HG02885 (cell line): ENCODE measurements at regions not wholly inside any gene's neighbourhood (a gene's known extent, or its start where the extent isn't known, plus 50 kb on each side); places are given as distances from the start of the nearest gene placed in this dataset.
"Not testable (repeated sequence)": the region's sequence is repeated elsewhere in the genome, so short reads cannot be mapped to it uniquely, and the experiment has no call there.

Source experiments
- ATAC-seq: cut with Tn5 transposase; IDR thresholded peaks from one replicate; pipeline ENCODE4 v1.9.1; 2021; ENCODE audit warnings: mild to moderate bottlenecking; ENCODE audit not compliant: unreplicated experiment, poor library complexity

- ATAC-seq = no peak
These were observed 154.1 kb downstream of the SH3BP4 start for GRCh38 chr2:235105821-235106359.

- ATAC-seq = no peak
These were observed 155.2 kb downstream of the SH3BP4 start for GRCh38 chr2:235106874-235107639.

- no peak for ATAC-seq
These were observed 155.8 kb downstream of the SH3BP4 start for GRCh38 chr2:235107640-235107951.

DNA sequence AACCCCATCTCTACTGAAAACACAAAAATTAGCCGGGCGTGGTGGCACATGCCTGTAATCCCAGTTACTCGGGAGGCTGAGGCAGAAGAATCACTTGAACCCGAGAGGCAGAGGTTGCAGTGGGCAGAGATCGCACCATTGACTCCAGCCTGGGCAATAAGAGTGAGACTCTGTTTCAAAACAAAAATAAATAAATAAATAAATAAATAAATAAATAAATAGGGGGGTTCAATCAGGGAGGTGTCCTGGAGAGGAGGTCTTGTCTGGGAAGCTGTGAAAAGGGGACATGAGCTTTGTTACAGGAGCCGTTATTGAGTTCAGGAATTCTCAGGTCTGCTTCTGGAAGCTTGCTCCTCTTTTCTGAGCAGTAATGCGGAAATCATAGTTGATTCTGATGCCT lies 157.7 kb downstream of the SH3BP4 start:
- ATAC-seq = not testable (repeated sequence)

DNA sequence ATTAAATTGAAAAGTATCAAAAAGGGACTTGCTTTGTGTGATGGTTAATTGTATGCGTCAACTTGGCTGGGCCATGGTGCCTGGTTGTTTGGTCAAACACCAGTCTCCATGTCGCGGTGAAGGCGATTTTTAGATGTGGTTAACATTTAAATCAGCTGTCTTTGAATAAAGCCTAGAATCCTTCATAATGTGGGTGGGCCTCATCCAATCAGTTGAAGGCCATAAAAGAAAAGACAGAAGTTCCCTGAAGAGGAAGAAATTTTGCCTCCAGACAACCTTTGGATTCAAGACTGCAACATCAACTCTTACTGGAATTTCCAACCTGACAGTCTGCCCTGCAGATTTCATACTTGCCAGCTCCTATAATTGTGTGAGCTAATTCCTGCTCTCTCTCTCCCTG lies 160.5 kb downstream of the SH3BP4 start:
- ATAC-seq = no peak

DNA sequence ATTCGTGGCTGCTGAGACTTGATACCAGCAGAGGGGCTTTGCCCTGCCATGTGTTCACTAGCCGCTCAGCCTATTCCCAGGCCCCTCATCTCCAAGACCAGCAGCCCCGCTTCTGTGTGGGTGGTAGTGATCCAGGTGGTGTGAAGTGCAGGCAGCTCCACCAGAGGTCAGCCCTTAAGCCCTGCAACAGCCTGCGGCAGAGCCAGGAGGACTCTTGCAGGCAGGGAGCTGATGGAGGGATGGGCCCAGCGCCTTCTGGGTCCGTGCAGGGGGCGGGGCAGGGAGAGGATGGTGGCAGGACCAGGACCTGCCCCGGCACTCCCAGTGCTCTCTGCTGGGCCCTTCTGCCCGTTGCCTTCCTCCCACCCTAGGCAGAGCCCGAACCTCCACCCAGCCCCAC lies 162.0 kb downstream of the SH3BP4 start:
- no peak for ATAC-seq

GRCh38 chr2:235114286-235114685 lies 162.5 kb downstream of the SH3BP4 start:
- ATAC-seq = no peak

DNA sequence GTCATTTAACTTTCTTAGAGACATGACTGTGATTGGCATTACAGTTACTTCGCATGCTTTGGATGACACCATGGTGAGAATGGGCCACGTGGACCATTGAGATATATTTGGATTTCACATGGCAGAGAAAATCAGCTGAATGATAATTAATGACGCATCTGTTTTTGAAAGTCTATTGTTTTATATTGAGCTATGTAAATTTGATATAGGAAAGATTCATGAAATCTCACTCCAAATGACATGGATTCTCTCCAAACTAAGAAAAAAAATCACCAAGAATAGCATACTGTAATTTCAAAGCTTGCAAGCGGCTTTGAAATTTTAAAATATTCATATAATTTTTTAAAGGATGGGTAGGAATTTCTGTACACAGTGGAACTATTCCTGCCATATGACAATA lies 163.7 kb downstream of the SH3BP4 start:
- ATAC-seq = no peak

DNA sequence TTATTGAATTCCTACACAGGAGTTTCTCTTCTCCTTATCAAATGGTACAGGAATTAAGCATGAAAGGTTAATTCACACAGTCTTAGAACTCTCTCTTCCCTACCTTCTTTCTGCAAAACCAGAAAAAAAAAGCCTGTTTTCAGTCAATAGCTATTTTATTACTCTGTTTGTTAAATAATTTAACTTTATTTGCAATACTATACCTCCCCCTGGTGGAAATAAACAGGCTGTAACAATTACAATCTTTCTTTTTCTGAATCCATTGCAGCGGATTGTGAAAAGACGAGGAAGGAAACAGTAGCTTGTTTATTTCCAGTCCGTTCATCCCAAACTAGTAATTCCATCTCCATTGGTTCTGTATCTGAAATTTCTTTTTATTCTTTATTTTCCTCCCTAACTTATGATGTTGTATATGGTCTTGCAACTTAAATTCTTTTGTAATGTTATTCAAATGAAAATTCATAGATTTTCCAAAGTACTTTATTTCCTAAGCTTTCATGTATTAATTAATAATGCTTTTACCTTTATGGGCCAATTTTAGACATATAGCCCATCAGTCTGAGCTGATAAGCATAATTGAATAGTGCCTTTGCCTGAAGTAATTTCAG lies 165.2 kb downstream of the SH3BP4 start:
- ATAC-seq = no peak

DNA sequence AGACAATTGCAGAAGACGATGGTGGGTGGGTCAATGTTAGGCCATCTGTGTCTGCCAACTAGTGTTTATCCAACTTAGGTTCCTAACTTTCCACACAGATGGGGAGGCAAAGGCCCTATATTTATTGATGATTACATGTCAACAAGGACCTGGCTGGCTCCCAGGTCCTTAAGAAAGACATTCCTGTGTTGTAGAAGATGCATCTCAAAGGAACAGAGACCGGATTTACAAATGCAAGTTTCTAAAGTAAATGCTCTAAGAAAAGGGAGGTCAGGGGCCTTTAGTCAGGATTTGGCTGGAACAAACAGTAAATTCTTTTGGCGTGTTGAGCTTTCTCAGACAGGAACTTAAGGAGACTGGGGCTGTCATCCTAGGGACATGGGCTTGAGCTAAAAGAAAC lies 175.0 kb downstream of the SH3BP4 start:
- no peak for ATAC-seq

DNA sequence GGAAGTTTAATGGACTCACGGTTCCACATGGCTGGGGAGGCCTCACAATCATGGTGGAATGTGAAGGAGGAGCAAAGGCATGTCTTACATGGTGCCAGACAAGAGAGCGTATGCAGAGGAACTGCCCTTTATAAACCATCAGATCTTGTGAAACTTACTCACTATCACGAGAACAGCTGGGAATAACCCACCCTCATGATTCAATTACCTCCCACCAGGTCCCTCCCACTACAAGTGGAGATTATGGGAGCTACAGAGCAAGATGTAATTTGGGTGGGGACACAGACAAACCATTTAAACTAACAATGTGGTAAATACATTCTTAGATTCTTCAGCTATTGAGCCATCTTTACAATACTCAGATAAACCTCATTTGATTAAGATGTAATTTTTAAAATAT lies 176.1 kb downstream of the SH3BP4 start:
- no peak for ATAC-seq

GRCh38 chr2:235129850-235130249 lies 178.0 kb downstream of the SH3BP4 start:
- ATAC-seq = no peak

DNA sequence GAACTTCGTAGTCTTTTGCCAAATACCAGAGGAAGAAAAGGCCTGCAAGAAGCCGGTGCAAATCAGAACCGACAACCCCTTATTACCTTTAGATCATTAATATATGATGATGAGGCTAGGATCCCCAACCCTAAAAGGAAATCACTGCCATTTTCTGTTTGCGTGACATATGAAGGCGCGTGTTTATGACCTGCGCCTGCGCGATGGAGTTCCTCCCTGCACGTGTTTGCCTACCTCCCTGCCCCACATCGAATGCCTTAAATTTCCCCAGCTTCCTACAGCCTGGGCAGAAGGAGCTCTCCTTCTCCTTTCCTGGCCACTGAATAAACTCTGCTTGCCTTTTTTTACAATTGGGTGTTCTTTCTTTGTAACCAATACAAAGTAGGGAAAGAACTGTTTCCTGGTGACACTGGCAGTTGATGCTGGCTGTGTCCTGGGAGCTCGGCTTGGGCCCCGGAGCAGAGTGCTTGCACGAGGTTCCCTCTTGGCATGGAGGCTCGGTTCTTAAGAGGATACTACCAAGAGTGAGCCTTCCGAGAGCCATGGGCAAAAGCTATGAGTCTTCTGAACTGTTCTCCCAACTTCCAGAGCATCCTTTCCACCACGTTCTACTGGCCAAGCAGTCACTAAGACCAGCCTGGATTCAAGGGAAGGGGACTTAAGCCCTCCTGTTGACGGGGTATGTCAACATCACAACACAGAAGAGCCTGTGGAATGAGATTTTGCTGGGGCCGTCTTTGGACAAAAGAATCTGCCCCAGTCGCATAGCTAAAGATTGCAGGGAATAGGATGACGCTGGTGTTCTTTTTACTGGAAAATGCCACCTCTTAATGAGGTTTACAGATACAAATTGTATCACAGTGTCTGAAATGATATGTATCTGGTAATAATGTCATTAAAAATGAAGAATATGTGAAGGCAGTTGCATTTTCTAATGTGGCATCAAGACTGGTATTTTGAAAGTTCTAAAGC lies 179.8 kb downstream of the SH3BP4 start:
- no peak for ATAC-seq

DNA sequence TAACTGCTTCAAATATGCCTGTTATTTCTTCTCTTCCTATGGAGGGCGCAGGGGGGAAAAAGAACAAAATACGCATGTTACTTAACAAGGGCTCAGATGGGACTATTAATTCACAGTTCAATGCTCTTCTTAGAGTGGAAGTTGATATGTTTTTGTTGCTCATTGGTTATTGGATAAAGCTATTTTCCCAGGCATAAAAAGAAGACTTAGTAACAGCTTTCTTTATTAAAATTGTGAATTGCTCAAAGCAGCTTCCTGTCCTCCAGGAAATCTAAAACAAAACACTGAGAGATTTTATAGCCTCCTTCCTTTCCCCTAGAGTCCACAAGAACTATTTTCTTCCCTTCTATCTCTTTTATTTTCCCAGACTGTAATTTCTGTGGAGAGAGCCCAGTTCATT lies 180.8 kb downstream of the SH3BP4 start:
- no peak for ATAC-seq

DNA sequence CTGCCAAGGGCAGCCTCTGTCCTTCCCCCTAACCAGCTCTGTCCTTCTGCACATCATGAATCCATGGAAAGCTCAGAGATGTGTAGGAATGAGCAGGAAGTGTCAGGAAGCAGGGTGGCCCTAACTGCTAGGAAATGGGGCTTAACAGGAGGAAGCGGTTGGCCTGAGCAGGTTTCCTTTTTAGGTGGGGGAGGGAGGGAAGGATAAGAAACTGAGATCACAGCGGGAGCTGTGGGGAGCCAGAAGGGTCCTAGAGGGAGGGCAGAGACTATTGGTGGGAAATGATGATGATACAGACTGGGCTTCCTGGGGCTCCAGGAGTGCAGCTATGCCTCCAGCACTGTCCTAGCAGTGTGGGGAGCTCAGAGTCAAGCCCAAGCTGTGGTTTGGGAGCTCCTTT lies 182.0 kb downstream of the SH3BP4 start:
- no peak for ATAC-seq

DNA sequence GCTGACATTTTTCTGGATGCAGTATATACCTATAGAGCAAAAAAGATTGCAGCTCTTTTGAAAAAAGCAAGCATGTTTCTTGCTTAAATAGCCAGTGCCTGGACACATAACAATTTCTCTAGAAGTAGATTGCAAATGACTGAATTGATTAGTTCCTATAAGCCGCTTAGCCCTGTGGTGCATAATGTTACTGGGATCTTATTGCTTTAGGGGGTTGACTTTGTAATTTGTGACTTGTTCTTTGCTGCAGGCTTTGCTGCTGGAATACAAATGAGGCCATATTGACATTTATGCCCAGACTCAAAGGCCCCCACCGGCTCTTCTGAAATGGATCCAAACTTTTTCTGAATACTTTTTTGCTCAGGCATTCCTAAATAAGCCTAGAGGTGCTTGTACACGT lies 182.6 kb downstream of the SH3BP4 start:
- ATAC-seq = no peak

GRCh38 chr2:235135195-235135965 lies 183.6 kb downstream of the SH3BP4 start:
- no peak for ATAC-seq

DNA sequence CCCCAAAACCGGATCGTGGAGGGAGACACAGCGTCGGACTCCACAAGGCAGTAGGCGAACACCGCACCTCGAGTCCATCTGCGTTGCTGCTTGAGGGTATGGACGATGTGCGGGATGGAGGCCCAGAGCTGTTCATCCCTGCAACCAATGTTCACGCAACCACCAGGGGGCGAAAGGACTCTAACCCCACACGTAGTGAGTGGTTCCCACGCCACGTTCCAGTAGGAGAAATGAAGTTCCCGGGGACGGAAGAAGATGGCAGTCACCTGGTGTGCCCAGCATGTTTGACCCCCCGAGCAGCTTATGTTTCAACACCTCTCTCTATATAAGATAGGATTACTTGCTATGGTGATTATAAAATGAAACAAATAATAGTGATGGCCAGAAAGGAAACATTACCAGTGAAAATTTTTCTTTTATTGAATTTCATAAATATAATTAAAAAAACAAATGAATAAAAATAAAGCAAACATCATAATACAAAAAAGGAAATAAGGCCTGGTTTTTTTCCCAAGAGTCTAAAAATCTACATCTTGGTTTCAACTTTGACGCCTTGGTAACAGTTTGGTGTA lies 184.3 kb downstream of the SH3BP4 start:
- ATAC-seq = no peak

GRCh38 chr2:235138339-235138738 lies 186.5 kb downstream of the SH3BP4 start:
- ATAC-seq = no peak
